ENCODE measurements at regions not wholly inside any gene's neighbourhood (a gene's known extent, or its start where the extent isn't known, plus 50 kb on each side); places are given as distances from the start of the nearest gene placed in this dataset.

- TF ChIP-seq CTCF (conservative IDR thresholded peaks at IDR 0.05; ENCODE audit: low read depth, low read length), result no peak
- no peak for TF ChIP-seq EZH2 (IDR thresholded peaks at IDR 0.05; ENCODE audit: borderline replicate concordance, low read depth, low read length, poor library complexity, severe bottlenecking)
Measured at GRCh38 chr4:130035391-130035790, 939.4 kb downstream of the C4orf33 start.

All from A673 (cell line).